ENCODE measurements at regions not wholly inside any gene's neighbourhood (a gene's known extent, or its start where the extent isn't known, plus 50 kb on each side); places are given as distances from the start of the nearest gene placed in this dataset.

- TF ChIP-seq CTCF (IDR thresholded peaks at IDR 0.05 in 8 of 11, conservative IDR thresholded peaks at IDR 0.05 in 3 of 11) (no peak), POLR2A (IDR thresholded peaks at IDR 0.05) (no peak), POLR2AphosphoS5 (IDR thresholded peaks at IDR 0.05) (no peak)
These were observed 109.6 kb upstream of the SLCO6A1 start for GRCh38 chr5:102608414-102608813.
